HCT116 (cell line): ENCODE measurements at regions not wholly inside any gene's neighbourhood (a gene's known extent, or its start where the extent isn't known, plus 50 kb on each side); places are given as distances from the start of the nearest gene placed in this dataset.

Source experiments
- ATAC-seq: fragments of 200-7000 bp; cut with Tn5 transposase; 2 replicates; pipeline ENCODE4 v1.9.1; 2020; ENCODE audit warnings: mild to moderate bottlenecking, moderate library complexity
- BruUV-seq: library from RNA; stranded (reverse); fragments of 400-500 nt; replicated peaks from 2 replicates; lab custom pipeline; 2021; lab: Mats Ljungman, UMichigan
- CTCF ChIA-PET: fragments of 300-600 bp; sonication (Branson Sonifier 250); formaldehyde crosslinking; loops from one replicate; lab custom pipeline; 2021; ENCODE audit warnings: antibody characterized with exemption; lab: Charles Lee
- POLR2A ChIA-PET: fragments of 300-600, 350-600 bp; sonication (Branson Sonifier 250); formaldehyde crosslinking; loops from one replicate; lab custom pipeline; 2021; ENCODE audit warnings: antibody characterized with exemption; lab: Charles Lee
- RAD21 ChIA-PET, 2 experiments: fragments of 300-600 bp; sonication (Branson Sonifier 250); formaldehyde crosslinking; loops; one replicate each; lab custom pipeline; 2023; ENCODE audit warnings: low total read pairs in 2 of 2; ENCODE audit not compliant: uncharacterized antibody in 2 of 2, unreplicated experiment in 2 of 2, low non-redundant PET in 1 of 2; lab: Charles Lee
- DNase-seq: peaks from one replicate; pipeline ENCODE4 v3.0.0-alpha.2; 2010; ENCODE audit warnings: low read depth, low spot score
- H2AFZ ChIP-seq: fragments of 200-600 bp; shearing (Covaris generic), sonication (generic); 2 replicates; pipeline ENCODE4 v1.6.1; 2017; ENCODE audit warnings: low read depth, mixed run types, mixed read lengths, antibody characterized with exemption, low read length; ENCODE audit not compliant: poor library complexity, severe bottlenecking
- H3K27ac ChIP-seq: 2 replicates; pipeline ENCODE4 v1.5.1; 2012; ENCODE audit warnings: low read depth, low read length
- H3K27me3 ChIP-seq: fragments of 200-600 bp; sonication (generic); 2 replicates; pipeline ENCODE4 v1.6.1; 2016; ENCODE audit warnings: mixed run types, low read length, mixed read lengths; ENCODE audit not compliant: insufficient read depth
- H3K36me3 ChIP-seq, 2 experiments: fragments of 200-500 bp in 1 of 2; fragments of 200-600 bp in 1 of 2; sonication (Bioruptor generic) in 1 of 2; sonication (generic) in 1 of 2; 2 replicates each; pipeline versions ENCODE4 v1.5.1 to v1.6.1; 2014 to 2016; ENCODE audit warnings: low read length in 2 of 2, inconsistent platforms in 1 of 2, mixed read lengths in 1 of 2, mixed run types in 1 of 2; ENCODE audit not compliant: insufficient read depth in 2 of 2, control insufficient read depth in 1 of 2
- H3K4me1 ChIP-seq, 2 experiments: fragments of 200-600 bp in 1 of 2; sonication (generic) in 1 of 2; 2 replicates each; pipeline versions ENCODE4 v1.5.1 to v1.6.1; 2012 to 2017; ENCODE audit warnings: low read length in 2 of 2, inconsistent platforms in 1 of 2, mild to moderate bottlenecking in 1 of 2, mixed read lengths in 1 of 2, mixed run types in 1 of 2, moderate library complexity in 1 of 2; ENCODE audit not compliant: insufficient read depth in 2 of 2, control insufficient read depth in 1 of 2
- H3K4me2 ChIP-seq: fragments of 200-600 bp; sonication (generic); 2 replicates; pipeline ENCODE4 v1.6.1; 2017; ENCODE audit warnings: mixed run types, low read length, mixed read lengths
- H3K4me3 ChIP-seq, 2 experiments: fragments of 200-600 bp in 1 of 2; sonication (generic) in 1 of 2; replicated peaks in 1 of 2; 2 replicates each; pipeline ENCODE4 v1.5.1; 2011 to 2016; ENCODE audit warnings: low read length in 2 of 2, control low read depth in 1 of 2, low read depth in 1 of 2, mild to moderate bottlenecking in 1 of 2, mixed read lengths in 1 of 2, mixed run types in 1 of 2
- H3K79me2 ChIP-seq: fragments of 200-600 bp; sonication (generic); 2 replicates; pipeline ENCODE4 v1.6.1; 2017; ENCODE audit warnings: mild to moderate bottlenecking, mixed run types, low read length, moderate library complexity, mixed read lengths; ENCODE audit not compliant: insufficient read depth
- H3K9ac ChIP-seq: fragments of 200-600 bp; sonication (generic); 2 replicates; pipeline ENCODE4 v1.6.1; 2016; ENCODE audit warnings: low read length, mixed read lengths
- H3K9me2 ChIP-seq: fragments of 200-600 bp; sonication (generic), shearing (Covaris generic); 2 replicates; pipeline ENCODE4 v1.6.1; 2017; ENCODE audit warnings: mixed run types, mild to moderate bottlenecking, moderate library complexity; ENCODE audit not compliant: insufficient read depth
- H3K9me3 ChIP-seq, 2 experiments: fragments of 200-500 bp in 1 of 2; fragments of 200-600 bp in 1 of 2; sonication (Bioruptor generic) in 1 of 2; sonication (generic) in 1 of 2; 2 replicates each; pipeline ENCODE4 v1.6.1; 2014 to 2017; ENCODE audit warnings: low read length in 2 of 2, mixed read lengths in 2 of 2, inconsistent platforms in 1 of 2, low read depth in 1 of 2, mild to moderate bottlenecking in 1 of 2, mixed run types in 1 of 2, moderate library complexity in 1 of 2; ENCODE audit not compliant: control insufficient read depth in 1 of 2, insufficient read depth in 1 of 2
- H4K20me1 ChIP-seq: fragments of 200-600 bp; sonication (generic), shearing (Covaris generic); 2 replicates; pipeline ENCODE4 v1.6.1; 2017; ENCODE audit warnings: mixed run types, mild to moderate bottlenecking, moderate library complexity; ENCODE audit not compliant: insufficient read depth
- ATF3 ChIP-seq: IDR thresholded peaks from 2 replicates; pipeline ENCODE4 v1.6.1; 2012
- CBX3 ChIP-seq: IDR thresholded peaks from 2 replicates; pipeline ENCODE4 v1.6.1; 2012; ENCODE audit warnings: low read depth
- CEBPB ChIP-seq: IDR thresholded peaks from 2 replicates; pipeline ENCODE4 v1.6.1; 2012; ENCODE audit warnings: low read depth
- CTCF ChIP-seq, 3 experiments: fragments of 200-600 bp in 1 of 3; sonication (generic) in 1 of 3; IDR thresholded peaks in 2 of 3; conservative IDR thresholded peaks in 1 of 3; 2 replicates each; pipeline ENCODE4 v1.5.1; 2012 to 2017; ENCODE audit warnings: low read depth in 2 of 3, low read length in 2 of 3, antibody characterized with exemption in 1 of 3, borderline replicate concordance in 1 of 3, control low read depth in 1 of 3, mild to moderate bottlenecking in 1 of 3, mixed read lengths in 1 of 3, mixed run types in 1 of 3, moderate library complexity in 1 of 3; ENCODE audit not compliant: insufficient read depth in 1 of 3
- EGR1 ChIP-seq: IDR thresholded peaks from 2 replicates; pipeline ENCODE4 v1.6.1; 2012; ENCODE audit warnings: low read depth
- JUND ChIP-seq: IDR thresholded peaks from 2 replicates; pipeline ENCODE4 v1.6.1; 2012
- MAX ChIP-seq: IDR thresholded peaks from 2 replicates; pipeline ENCODE4 v1.6.1; 2012
- POLR2AphosphoS5 ChIP-seq: IDR thresholded peaks from 2 replicates; pipeline ENCODE4 v1.6.1; 2011; ENCODE audit warnings: mild to moderate bottlenecking, low read depth, low read length, moderate library complexity
- RAD21 ChIP-seq: IDR thresholded peaks from 2 replicates; pipeline ENCODE4 v1.6.1; 2012; ENCODE audit warnings: low read depth, mild to moderate bottlenecking
- REST ChIP-seq: IDR thresholded peaks from 2 replicates; pipeline ENCODE4 v1.6.1; 2012; ENCODE audit warnings: low read depth
- SRF ChIP-seq: IDR thresholded peaks from 2 replicates; pipeline ENCODE4 v1.6.1; 2012; ENCODE audit warnings: low read depth
- TCF7L2 ChIP-seq: IDR thresholded peaks from 2 replicates; pipeline ENCODE4 v1.7.0; 2011; ENCODE audit warnings: borderline replicate concordance, inconsistent platforms; ENCODE audit not compliant: insufficient read depth, insufficient read length; ENCODE audit errors: extremely low read depth
- YY1 ChIP-seq: IDR thresholded peaks from 2 replicates; pipeline ENCODE4 v1.6.1; 2011; ENCODE audit warnings: low read length, low read depth, moderate library complexity, mild to moderate bottlenecking; ENCODE audit not compliant: insufficient replicate concordance; ENCODE audit errors: extremely low read depth
- ZFX ChIP-seq: fragments of 450-650 bp; IDR thresholded peaks from 2 replicates; pipeline ENCODE4 v1.6.1; 2017
- ZNF274 ChIP-seq: fragments of 200-500 bp; sonication (Bioruptor generic); IDR thresholded peaks from 2 replicates; pipeline ENCODE4 v1.6.1; 2014; ENCODE audit warnings: mild to moderate bottlenecking, low read depth, low read length, inconsistent platforms
- intact Hi-C: fragments of 100-400 bp; cut with micrococcal nuclease; formaldehyde crosslinking; loops from 2 replicates; pipeline ENCODE4 v1.10.0; 2022

- TF ChIP-seq SRF, result no peak
- no peak for TF ChIP-seq TCF7L2
- no peak for TF ChIP-seq ZNF274
- TF ChIP-seq ATF3, result no peak
- TF ChIP-seq REST, result no peak
- TF ChIP-seq ZFX, result no peak
- TF ChIP-seq CTCF (IDR thresholded peaks at IDR 0.05 in 2 of 3, conservative IDR thresholded peaks at IDR 0.05 in 1 of 3; ENCODE audit: borderline replicate concordance in 1 of 3, insufficient read depth in 1 of 3, low read depth in 2 of 3, low read length in 2 of 3), result no peak
- no peak for TF ChIP-seq JUND
- TF ChIP-seq MAX, result no peak
- TF ChIP-seq CEBPB, result no peak
- TF ChIP-seq EGR1, result no peak
- TF ChIP-seq CBX3, result no peak
- TF ChIP-seq POLR2AphosphoS5, result no peak
- no peak for TF ChIP-seq YY1
- no peak for TF ChIP-seq RAD21
- no TSS peak for BruUV-seq
- Histone ChIP-seq H3K9me2 (no peaks in the 10 kb centered on the region), H3K4me3 (no peak overlapping the region), H2AFZ (no peak overlapping the region), H3K27me3 (no peaks in the 10 kb centered on the region; the same call in 1 of the 2 replicates), H3K4me1 (no peaks in the 10 kb centered on the region), H3K79me2 (no peaks in the 10 kb centered on the region), H3K9me3 (no peaks in the 10 kb centered on the region), H3K9ac (no peak overlapping the region), H3K4me2 (no peak overlapping the region), H4K20me1 (no peaks in the 10 kb centered on the region), H3K27ac (no peak overlapping the region), H3K36me3 (no peaks in the 10 kb centered on the region)
- POLR2A ChIA-PET, result interaction anchor here (0.6 kb wide), 1 partner anchor 9 kb away, joined by 3 read pairs; no protein-coding TSS in a partner anchor
- RAD21 ChIA-PET, result no interaction called here
- DNase-seq (no peak), ATAC-seq (no peak)
- CTCF ChIA-PET, result no interaction called here
- intact Hi-C loops, result no loop called here
Measured at GRCh38 chr6:71228461-71229041, 60.1 kb upstream of the OGFRL1 start.
